ENCODE measurements at regions not wholly inside any gene's neighbourhood (a gene's known extent, or its start where the extent isn't known, plus 50 kb on each side); places are given as distances from the start of the nearest gene placed in this dataset.

- Histone ChIP-seq H3K27ac (ENCODE audit: low read depth in 2 of 2, low read length in 2 of 2) (no peak overlapping the region), H3K27me3 (ENCODE audit: control insufficient read depth, insufficient read depth, low read length) (no peaks in the 10 kb centered on the region), H3K4me1 (ENCODE audit: control insufficient read depth in 2 of 3, insufficient read depth in 2 of 3, low read depth in 1 of 3, low read length in 3 of 3) (no peaks in the 10 kb centered on the region), H3K9ac (ENCODE audit: low read length in 3 of 3) (no peak overlapping the region), H3K4me3 (ENCODE audit: low read length in 3 of 3) (no peak overlapping the region), H3K36me3 (ENCODE audit: control insufficient read depth in 2 of 3, insufficient read depth in 3 of 3, low read length in 3 of 3) (no peaks in the 10 kb centered on the region), H3K9me3 (ENCODE audit: control insufficient read depth in 2 of 3, insufficient read depth in 1 of 3, low read length in 3 of 3) (no peaks in the 10 kb centered on the region)
- intact Hi-C loops (cut with DNase I) = no loop called here
- no peak for TF ChIP-seq CTCF (IDR thresholded peaks at IDR 0.05; ENCODE audit: borderline replicate concordance, extremely low read depth, insufficient read depth)
- FAIRE-seq = no peak
- DNase-seq = no peak
Observed at GRCh38 chr3:54240-54639, 142.3 kb upstream of the CHL1 start.

DNA sequence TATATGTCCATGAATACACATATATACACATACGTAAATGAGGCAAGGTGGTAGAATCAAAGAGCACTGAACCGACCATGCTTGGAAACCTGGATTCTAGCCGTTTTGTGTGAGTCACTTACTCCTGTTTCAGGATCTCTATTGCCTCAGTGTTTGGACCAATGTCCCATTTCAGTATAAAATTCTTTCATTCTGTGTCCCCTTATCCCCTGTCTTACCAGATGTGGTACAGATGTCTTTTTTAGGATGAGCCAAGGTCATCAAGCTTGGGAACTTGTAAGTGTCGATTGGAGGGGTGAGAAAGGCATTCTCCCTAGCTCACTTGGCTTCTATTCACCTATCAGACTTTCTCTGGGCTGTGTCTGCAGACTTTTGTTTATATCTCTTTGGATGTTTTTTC, 139.9 kb upstream of the CHL1 start:
- intact Hi-C loops (cut with DNase I) = no loop called here
- H3K9ac ChIP-seq (ENCODE audit: low read length in 3 of 3) = no peak overlapping the region
- H3K36me3 ChIP-seq (ENCODE audit: control insufficient read depth in 2 of 3, insufficient read depth in 3 of 3, low read length in 3 of 3) = no peaks in the 10 kb centered on the region
- FAIRE-seq (no peak), DNase-seq (no peak)
- no peaks in the 10 kb centered on the region for H3K4me1 ChIP-seq (ENCODE audit: control insufficient read depth in 2 of 3, insufficient read depth in 2 of 3, low read depth in 1 of 3, low read length in 3 of 3)
- no peaks in the 10 kb centered on the region for H3K27me3 ChIP-seq (ENCODE audit: control insufficient read depth, insufficient read depth, low read length)
- H3K4me3 ChIP-seq (ENCODE audit: low read length in 3 of 3) = no peak overlapping the region
- no peak overlapping the region for H3K27ac ChIP-seq (ENCODE audit: low read depth in 2 of 2, low read length in 2 of 2)
- TF ChIP-seq CTCF (IDR thresholded peaks at IDR 0.05; ENCODE audit: borderline replicate concordance, extremely low read depth, insufficient read depth) = no peak
- no peaks in the 10 kb centered on the region for H3K9me3 ChIP-seq (ENCODE audit: control insufficient read depth in 2 of 3, insufficient read depth in 1 of 3, low read length in 3 of 3)

DNA sequence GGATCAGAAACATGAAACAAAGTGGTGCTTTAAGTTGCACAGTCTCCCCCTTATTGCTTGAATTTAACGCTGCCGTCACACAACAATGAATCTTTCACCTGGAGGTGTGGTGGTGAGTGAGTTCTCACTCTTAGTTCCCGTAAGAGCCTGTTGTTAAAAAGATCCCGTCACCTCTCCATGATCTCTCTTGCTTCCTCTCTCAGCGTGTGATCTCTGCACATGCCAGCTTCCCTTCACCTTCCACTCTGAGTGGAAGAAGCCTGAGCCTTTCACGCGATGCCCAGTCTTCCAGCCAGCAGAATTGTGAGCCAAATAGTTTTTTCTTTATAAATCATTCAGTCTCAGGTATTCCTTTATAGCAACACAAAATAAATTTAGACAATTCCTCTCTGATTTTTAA, 136.7 kb upstream of the CHL1 start:
- no peak for TF ChIP-seq CTCF (IDR thresholded peaks at IDR 0.05; ENCODE audit: borderline replicate concordance, extremely low read depth, insufficient read depth)
- FAIRE-seq (no peak), DNase-seq (peak in 1 of 5 donors; percentile 42)
- H3K36me3 ChIP-seq (ENCODE audit: control insufficient read depth in 2 of 3, insufficient read depth in 3 of 3, low read length in 3 of 3) = no peaks in the 10 kb centered on the region
- no peak overlapping the region for H3K9ac ChIP-seq (ENCODE audit: low read length in 3 of 3)
- no peaks in the 10 kb centered on the region for H3K4me1 ChIP-seq (ENCODE audit: control insufficient read depth in 2 of 3, insufficient read depth in 2 of 3, low read depth in 1 of 3, low read length in 3 of 3)
- no peaks in the 10 kb centered on the region for H3K27me3 ChIP-seq (ENCODE audit: control insufficient read depth, insufficient read depth, low read length)
- no peak overlapping the region for H3K4me3 ChIP-seq (ENCODE audit: low read length in 3 of 3)
- no peak overlapping the region for H3K27ac ChIP-seq (ENCODE audit: low read depth in 2 of 2, low read length in 2 of 2)
- intact Hi-C loops (cut with DNase I) = no loop called here
- no peaks in the 10 kb centered on the region for H3K9me3 ChIP-seq (ENCODE audit: control insufficient read depth in 2 of 3, insufficient read depth in 1 of 3, low read length in 3 of 3)

DNA sequence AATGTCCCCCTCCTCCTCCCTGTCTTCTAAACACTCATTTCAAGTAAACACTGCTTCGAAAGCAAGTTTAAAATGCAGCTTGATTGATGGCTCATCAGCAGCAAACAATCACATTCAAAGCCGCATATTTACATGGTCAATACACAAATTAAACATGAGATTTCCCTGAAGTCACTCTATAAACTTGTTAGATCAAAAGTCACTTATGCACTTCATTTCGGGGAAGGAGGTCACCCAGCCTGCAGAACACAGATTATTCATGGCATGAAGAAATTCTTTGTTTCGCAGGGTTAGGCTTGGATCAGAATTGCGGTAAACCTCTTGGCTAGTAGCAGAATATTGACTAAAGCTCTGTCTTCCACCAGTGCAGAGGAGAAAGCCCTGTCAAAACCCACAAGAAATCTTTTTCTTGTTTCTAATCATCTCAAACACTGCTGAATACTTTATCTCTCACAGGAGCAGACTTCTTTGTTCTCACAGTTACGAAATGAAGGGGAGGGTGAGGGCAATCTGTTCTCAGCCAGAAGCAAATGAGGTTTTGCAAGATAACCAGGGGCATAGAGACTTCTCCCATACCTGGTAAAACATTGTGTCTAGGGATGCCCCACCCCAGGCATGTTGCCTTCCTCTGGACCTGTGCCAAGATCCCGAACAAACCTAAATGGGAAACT, 133.3 kb upstream of the CHL1 start:
- no peak for FAIRE-seq
- Histone ChIP-seq H3K27ac (ENCODE audit: low read depth in 2 of 2, low read length in 2 of 2) (no peak overlapping the region), H3K27me3 (ENCODE audit: control insufficient read depth, insufficient read depth, low read length) (no peaks in the 10 kb centered on the region), H3K4me3 (ENCODE audit: low read length in 3 of 3) (no peak overlapping the region), H3K9me3 (ENCODE audit: control insufficient read depth in 2 of 3, insufficient read depth in 1 of 3, low read length in 3 of 3) (no peaks in the 10 kb centered on the region), H3K36me3 (ENCODE audit: control insufficient read depth in 2 of 3, insufficient read depth in 3 of 3, low read length in 3 of 3) (no peaks in the 10 kb centered on the region), H3K4me1 (ENCODE audit: control insufficient read depth in 2 of 3, insufficient read depth in 2 of 3, low read depth in 1 of 3, low read length in 3 of 3) (no peaks in the 10 kb centered on the region), H3K9ac (ENCODE audit: low read length in 3 of 3) (no peak overlapping the region)
- no peak for TF ChIP-seq CTCF (IDR thresholded peaks at IDR 0.05; ENCODE audit: borderline replicate concordance, extremely low read depth, insufficient read depth)
- intact Hi-C loops (cut with DNase I) = no loop called here
- no peak for DNase-seq

Measured in kidney (tissue), 13 donors.